SK-N-SH (cell line): ENCODE measurements at regions not wholly inside any gene's neighbourhood (a gene's known extent, or its start where the extent isn't known, plus 50 kb on each side); places are given as distances from the start of the nearest gene placed in this dataset.
"Not testable (repeated sequence)": the region's sequence is repeated elsewhere in the genome, so short reads cannot be mapped to it uniquely, and the experiment has no call there.

Experiments
- CTCF ChIA-PET: fragments of 300-600, 350-600 bp; formaldehyde crosslinking; extraction: SDS; loops from one replicate; lab custom pipeline; 2021; lab: Yijun Ruan, JAX
- POLR2A ChIA-PET: fragments of 350-600 bp; sonication (Branson Sonifier 250); formaldehyde crosslinking; extraction: SDS; loops from one replicate; lab custom pipeline; 2020; ENCODE audit warnings: antibody characterized with exemption, inconsistent platforms; lab: Yijun Ruan, JAX
- DNase-seq: peaks from one replicate; pipeline ENCODE4 v3.0.0; 2012
- H2AFZ ChIP-seq: fragments of 200-600 bp; sonication (generic); 2 replicates; pipeline ENCODE4 v1.8.1; 2016; ENCODE audit warnings: antibody characterized with exemption, mild to moderate bottlenecking, low read depth
- H3F3A ChIP-seq: fragments of 200-600 bp; sonication (generic); replicated peaks from 2 replicates; pipeline ENCODE3; 2016; ENCODE audit warnings: antibody characterized with exemption, mild to moderate bottlenecking; ENCODE audit not compliant: insufficient read depth
- H3K27ac ChIP-seq, 2 experiments: fragments of 200-500 bp in 1 of 2; fragments of 200-600 bp in 1 of 2; sonication (Bioruptor generic) in 1 of 2; sonication (generic), shearing (Covaris generic) in 1 of 2; 2 replicates each; pipeline versions ENCODE4 v1.5.1 to v1.6.1; 2014 to 2016; ENCODE audit warnings: low read depth in 2 of 2, inconsistent platforms in 1 of 2, low read length in 1 of 2, mild to moderate bottlenecking in 1 of 2, mixed read lengths in 1 of 2
- H3K27me3 ChIP-seq: fragments of 200-600 bp; sonication (generic), shearing (Covaris generic); 2 replicates; pipeline ENCODE4 v1.6.1; 2016; ENCODE audit warnings: mixed run types; ENCODE audit not compliant: insufficient read depth
- H3K36me3 ChIP-seq, 2 experiments: fragments of 200-500 bp in 1 of 2; fragments of 200-600 bp in 1 of 2; sonication (Bioruptor generic) in 1 of 2; sonication (generic) in 1 of 2; replicated peaks in 1 of 2; 2 replicates each; pipeline versions ENCODE3 to v1.5.1; 2014 to 2016; ENCODE audit warnings: low read length in 1 of 2, mild to moderate bottlenecking in 1 of 2; ENCODE audit not compliant: insufficient read depth in 2 of 2, control insufficient read depth in 1 of 2
- H3K4me1 ChIP-seq, 2 experiments: fragments of 200-500 bp in 1 of 2; fragments of 200-600 bp in 1 of 2; sonication (Bioruptor generic) in 1 of 2; sonication (generic), shearing (Covaris generic) in 1 of 2; 2 replicates each; pipeline versions ENCODE4 v1.5.1 to v1.6.1; 2014 to 2016; ENCODE audit warnings: low read depth in 1 of 2, low read length in 1 of 2, mixed run types in 1 of 2; ENCODE audit not compliant: insufficient read depth in 2 of 2, control insufficient read depth in 1 of 2
- H3K4me2 ChIP-seq: fragments of 200-600 bp; sonication (generic), shearing (Covaris generic); 2 replicates; pipeline ENCODE4 v1.6.1; 2017; ENCODE audit warnings: mixed run types
- H3K4me3 ChIP-seq, 2 experiments: fragments of 200-500 bp in 1 of 2; fragments of 200-600 bp in 1 of 2; sonication (Bioruptor generic) in 1 of 2; sonication (generic), shearing (Covaris generic) in 1 of 2; 2 replicates each; pipeline versions ENCODE4 v1.5.1 to v1.8.1; 2014 to 2016; ENCODE audit warnings: low read depth in 2 of 2, inconsistent platforms in 1 of 2, low read length in 1 of 2, mild to moderate bottlenecking in 1 of 2, mixed read lengths in 1 of 2, moderate library complexity in 1 of 2
- H3K79me2 ChIP-seq: fragments of 200-600 bp; sonication (generic); 2 replicates; pipeline ENCODE4 v1.8.1; 2017; ENCODE audit warnings: mild to moderate bottlenecking; ENCODE audit not compliant: insufficient read depth
- H3K9ac ChIP-seq: fragments of 200-600 bp; sonication (generic); 2 replicates; pipeline ENCODE4 v1.6.1; 2017; ENCODE audit warnings: mixed run types
- H3K9me2 ChIP-seq: fragments of 200-600 bp; sonication (generic); 2 replicates; pipeline ENCODE4 v1.6.1; 2017; ENCODE audit warnings: mixed run types
- H3K9me3 ChIP-seq: fragments of 200-600 bp; sonication (generic); 2 replicates; pipeline ENCODE4 v1.6.1; 2017; ENCODE audit warnings: mixed run types, mild to moderate bottlenecking, moderate library complexity
- H4K20me1 ChIP-seq: fragments of 200-600 bp; sonication (generic); 2 replicates; pipeline ENCODE4 v1.6.1; 2017; ENCODE audit warnings: mild to moderate bottlenecking, mixed run types; ENCODE audit not compliant: insufficient read depth
- CHD2 ChIP-seq: fragments of 150-350 bp; IDR thresholded peaks from 2 replicates; pipeline ENCODE4 v1.6.1; 2018; ENCODE audit warnings: low read length; ENCODE audit not compliant: partially characterized antibody
- FOXJ3 ChIP-seq: sonication (generic); formaldehyde crosslinking; IDR thresholded peaks from 2 replicates; pipeline ENCODE4 v1.5.1; 2020; ENCODE audit warnings: mild to moderate bottlenecking, missing genetic modification reagents
- JUND ChIP-seq: IDR thresholded peaks from 2 replicates; pipeline ENCODE4 v1.4.0; 2012
- MEF2A ChIP-seq: IDR thresholded peaks from 2 replicates; pipeline ENCODE4 v1.4.0; 2012; ENCODE audit warnings: low read depth, borderline replicate concordance
- NFIC ChIP-seq: IDR thresholded peaks from 2 replicates; pipeline ENCODE4 v1.4.0; 2012; ENCODE audit warnings: borderline replicate concordance
- WGBS: methylation state at CpG from one replicate; pipeline ENCODE4 v1.1.6; 2017; ENCODE audit warnings: low lambda C conversion rate; 5-methylcytosine and 5-hydroxymethylcytosine counted together
- TF ChIP-seq, protein P1 (sequence below): IDR thresholded peaks from 2 replicates; pipeline ENCODE4 v1.6.1; 2012; ENCODE audit warnings: mild to moderate bottlenecking, low read depth, low read length, moderate library complexity

DNA sequence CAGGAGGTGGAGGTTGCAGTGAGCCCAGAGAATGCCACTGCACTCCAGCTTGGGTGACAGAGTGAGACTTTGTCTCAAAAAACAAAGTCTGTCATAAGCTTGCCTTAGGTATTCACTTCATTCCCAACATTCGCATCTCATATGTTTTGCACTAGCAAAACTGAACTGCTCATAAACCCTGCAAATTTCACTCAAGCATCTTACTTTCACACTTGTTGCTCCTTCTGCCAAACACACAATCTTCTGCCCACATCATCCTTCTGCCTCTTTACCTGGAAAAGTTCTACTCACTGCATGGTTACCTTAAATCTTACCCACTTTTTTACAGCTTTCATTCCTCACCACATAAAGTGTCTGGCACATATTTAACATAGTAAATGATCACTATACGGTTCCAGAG, 152.5 kb downstream of the USP22 start (continued):
- TF ChIP-seq, protein P1, sequence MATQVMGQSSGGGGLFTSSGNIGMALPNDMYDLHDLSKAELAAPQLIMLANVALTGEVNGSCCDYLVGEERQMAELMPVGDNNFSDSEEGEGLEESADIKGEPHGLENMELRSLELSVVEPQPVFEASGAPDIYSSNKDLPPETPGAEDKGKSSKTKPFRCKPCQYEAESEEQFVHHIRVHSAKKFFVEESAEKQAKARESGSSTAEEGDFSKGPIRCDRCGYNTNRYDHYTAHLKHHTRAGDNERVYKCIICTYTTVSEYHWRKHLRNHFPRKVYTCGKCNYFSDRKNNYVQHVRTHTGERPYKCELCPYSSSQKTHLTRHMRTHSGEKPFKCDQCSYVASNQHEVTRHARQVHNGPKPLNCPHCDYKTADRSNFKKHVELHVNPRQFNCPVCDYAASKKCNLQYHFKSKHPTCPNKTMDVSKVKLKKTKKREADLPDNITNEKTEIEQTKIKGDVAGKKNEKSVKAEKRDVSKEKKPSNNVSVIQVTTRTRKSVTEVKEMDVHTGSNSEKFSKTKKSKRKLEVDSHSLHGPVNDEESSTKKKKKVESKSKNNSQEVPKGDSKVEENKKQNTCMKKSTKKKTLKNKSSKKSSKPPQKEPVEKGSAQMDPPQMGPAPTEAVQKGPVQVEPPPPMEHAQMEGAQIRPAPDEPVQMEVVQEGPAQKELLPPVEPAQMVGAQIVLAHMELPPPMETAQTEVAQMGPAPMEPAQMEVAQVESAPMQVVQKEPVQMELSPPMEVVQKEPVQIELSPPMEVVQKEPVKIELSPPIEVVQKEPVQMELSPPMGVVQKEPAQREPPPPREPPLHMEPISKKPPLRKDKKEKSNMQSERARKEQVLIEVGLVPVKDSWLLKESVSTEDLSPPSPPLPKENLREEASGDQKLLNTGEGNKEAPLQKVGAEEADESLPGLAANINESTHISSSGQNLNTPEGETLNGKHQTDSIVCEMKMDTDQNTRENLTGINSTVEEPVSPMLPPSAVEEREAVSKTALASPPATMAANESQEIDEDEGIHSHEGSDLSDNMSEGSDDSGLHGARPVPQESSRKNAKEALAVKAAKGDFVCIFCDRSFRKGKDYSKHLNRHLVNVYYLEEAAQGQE, result no peak

DNA sequence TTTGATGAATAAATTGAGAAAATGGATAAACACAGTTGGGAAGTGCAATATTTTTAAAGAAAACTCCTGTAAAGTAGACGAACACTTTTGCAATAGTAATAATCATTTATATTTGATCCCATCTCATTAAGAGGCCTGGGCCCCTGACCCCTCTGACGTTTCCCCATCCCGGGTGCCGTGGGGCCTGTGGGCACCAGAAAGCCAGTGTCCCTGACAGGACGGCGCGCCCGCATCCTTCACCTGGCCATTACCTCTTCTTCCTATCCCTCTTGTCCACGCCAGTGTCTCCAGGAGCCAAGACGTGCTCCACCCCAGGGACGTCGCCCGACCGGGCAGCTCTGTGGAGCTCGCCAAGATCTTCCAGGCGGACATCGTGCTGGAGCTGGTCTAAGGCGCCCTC, 147.4 kb downstream of the USP22 start:
- H3F3A ChIP-seq, H3K9me3 ChIP-seq, H3K9ac ChIP-seq, H3K4me1 ChIP-seq, H3K9me2 ChIP-seq, H3K4me2 ChIP-seq, H3K27me3 ChIP-seq, DNase-seq, POLR2A ChIA-PET, H2AFZ ChIP-seq, H3K4me3 ChIP-seq, H3K27ac ChIP-seq, H4K20me1 ChIP-seq: not testable (repeated sequence)
- Histone ChIP-seq H3K36me3 (peaks cover 10 to 11% of the 10 kb centered on the region in 2 experiments), H3K79me2 (peaks cover 21% of the 10 kb centered on the region)
- WGBS, result 95% methylated on average over 10 of the region's 18 CpGs
- CTCF ChIA-PET, result interaction anchor here (0.6 kb wide), 1 partner anchor 12 kb away, joined by 3 read pairs; no protein-coding TSS in a partner anchor

- ChIA-PET POLR2A (no interaction called here), CTCF (interaction anchor here (0.6 kb wide), 1 partner anchor 13 kb away, joined by 3 read pairs; no protein-coding TSS in a partner anchor)
- no peak overlapping the region for H3K9ac ChIP-seq
- no peak overlapping the region for H3K4me3 ChIP-seq
- 96% methylated on average over 7 of the region's 30 CpGs for WGBS
- no peaks in the 10 kb centered on the region for H3F3A ChIP-seq
- no peaks in the 10 kb centered on the region for H3K27me3 ChIP-seq
- no peaks in the 10 kb centered on the region for H3K9me2 ChIP-seq
- peaks cover 15% of the 10 kb centered on the region; the same call in 1 of the 2 replicates for H3K79me2 ChIP-seq
- H4K20me1 ChIP-seq, result no peaks in the 10 kb centered on the region
- H3K27ac ChIP-seq, result no peak overlapping the region
- H3K9me3 ChIP-seq, result no peaks in the 10 kb centered on the region
- H3K4me1 ChIP-seq, result no peaks in the 10 kb centered on the region
- TF ChIP-seq, protein P1, result no peak
- TF ChIP-seq NFIC (no peak), FOXJ3 (CRISPR knock-in tag) (no peak), JUND (no peak), MEF2A (no peak), CHD2 (no peak)
- H2AFZ ChIP-seq, result no peak overlapping the region
- H3K36me3 ChIP-seq, result peaks cover 10 to 15% of the 10 kb centered on the region in 2 experiments
- no peak overlapping the region for H3K4me2 ChIP-seq
- no peak for DNase-seq
Observed at GRCh38 chr17:20896153-20896649, 146.6 kb downstream of the USP22 start.

- H3K27ac ChIP-seq, H3F3A ChIP-seq, H3K9me3 ChIP-seq, H3K9ac ChIP-seq, DNase-seq, H3K4me3 ChIP-seq, H3K79me2 ChIP-seq, H2AFZ ChIP-seq, POLR2A ChIA-PET, H3K4me1 ChIP-seq, CTCF ChIA-PET, H3K27me3 ChIP-seq, H3K9me2 ChIP-seq, H4K20me1 ChIP-seq, H3K4me2 ChIP-seq: not testable (repeated sequence)
- peaks cover 13 to 20% of the 10 kb centered on the region in 2 experiments for H3K36me3 ChIP-seq
- WGBS, result 92% methylated on average over 5 of the region's 5 CpGs
Observed at GRCh38 chr17:20898726-20899125, 144.1 kb downstream of the USP22 start.

GRCh38 chr17:20902496-20902895, 140.3 kb downstream of the USP22 start:
- H2AFZ ChIP-seq, H3K27me3 ChIP-seq, POLR2A ChIA-PET, H3K4me1 ChIP-seq, H3K4me2 ChIP-seq, H3K27ac ChIP-seq, H3F3A ChIP-seq, H3K9me3 ChIP-seq, H3K4me3 ChIP-seq, H3K9ac ChIP-seq, CTCF ChIA-PET, H4K20me1 ChIP-seq, DNase-seq, H3K79me2 ChIP-seq, H3K9me2 ChIP-seq: not testable (repeated sequence)
- peaks cover 3 to 15% of the 10 kb centered on the region in 2 experiments for H3K36me3 ChIP-seq
- WGBS, result 87% methylated on average over 17 of the region's 17 CpGs
